DND-41 (cell line): ENCODE measurements at regions not wholly inside any gene's neighbourhood (a gene's known extent, or its start where the extent isn't known, plus 50 kb on each side); places are given as distances from the start of the nearest gene placed in this dataset.

Experiments
- CTCF ChIP-seq: IDR thresholded peaks from 2 replicates; pipeline ENCODE4 v1.5.1; 2012; ENCODE audit warnings: borderline replicate concordance, low read length, moderate library complexity, mild to moderate bottlenecking; ENCODE audit not compliant: poor library complexity, severe bottlenecking; ENCODE audit errors: extremely low read depth
- EZH2 ChIP-seq: IDR thresholded peaks from 3 replicates; pipeline ENCODE4 v1.6.1; 2012; ENCODE audit warnings: borderline replicate concordance, low read depth, mild to moderate bottlenecking, moderate library complexity, low read length, inconsistent platforms; ENCODE audit not compliant: severe bottlenecking

GRCh38 chr4:104015680-104016079 is 295.9 kb upstream of the TACR3 start:
- TF ChIP-seq CTCF (peak; percentile 36), EZH2 (no peak)
